ENCODE measurements at regions not wholly inside any gene's neighbourhood (a gene's known extent, or its start where the extent isn't known, plus 50 kb on each side); places are given as distances from the start of the nearest gene placed in this dataset.
"Not testable (repeated sequence)": the region's sequence is repeated elsewhere in the genome, so short reads cannot be mapped to it uniquely, and the experiment has no call there.

DNA sequence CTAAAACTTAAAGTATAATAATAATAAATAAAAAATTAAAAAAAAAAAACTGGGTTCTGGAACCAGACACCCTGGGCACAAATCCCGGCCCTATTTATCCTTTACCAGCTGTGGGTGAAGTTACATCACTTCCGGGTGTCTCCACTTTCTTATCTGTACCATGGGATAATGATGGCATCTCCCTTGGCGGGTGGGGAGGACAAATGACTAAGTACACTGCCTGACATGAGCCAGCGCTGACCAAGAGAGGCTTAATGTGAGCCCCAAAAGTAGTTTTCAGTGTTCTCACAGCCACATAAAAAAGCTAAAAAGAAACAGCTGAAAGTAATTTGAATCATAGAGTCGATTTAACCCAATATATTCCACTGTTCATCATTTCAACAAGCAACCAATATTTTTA is 424.9 kb downstream of the SOX9 start:
- no peak for DNase-seq (ENCODE audit: low read depth, low spot score)

DNA sequence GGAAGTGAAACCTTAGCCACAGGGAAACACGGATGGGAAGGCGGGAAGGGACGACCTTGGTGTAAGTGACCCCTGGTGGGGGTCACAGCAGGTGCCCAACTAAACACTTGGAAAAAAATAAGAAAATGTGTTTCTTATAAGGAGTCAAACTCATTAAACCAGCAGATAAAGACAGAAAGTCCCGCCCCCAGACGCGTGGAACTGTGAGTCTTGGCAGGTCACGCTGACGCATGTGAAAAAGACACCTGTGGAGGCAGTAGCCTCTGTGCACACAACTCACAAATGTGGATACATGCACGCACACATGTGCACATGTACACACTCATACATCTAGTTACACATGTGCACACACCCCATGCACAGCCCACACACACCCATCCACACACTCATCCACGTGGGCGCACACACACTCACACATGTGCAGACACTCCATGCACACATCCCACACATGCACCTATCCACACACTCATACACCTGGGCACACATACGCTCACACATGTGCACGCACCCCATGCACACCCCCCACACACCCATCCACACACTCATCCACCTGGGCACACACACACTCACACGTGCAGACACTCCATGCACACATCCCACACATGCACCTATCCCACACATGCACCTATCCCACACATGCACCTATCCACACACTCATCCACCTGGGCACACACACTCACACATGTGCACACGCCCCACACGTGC is 432.4 kb downstream of the SOX9 start:
- no peak for DNase-seq (ENCODE audit: low read depth, low spot score)

DNA sequence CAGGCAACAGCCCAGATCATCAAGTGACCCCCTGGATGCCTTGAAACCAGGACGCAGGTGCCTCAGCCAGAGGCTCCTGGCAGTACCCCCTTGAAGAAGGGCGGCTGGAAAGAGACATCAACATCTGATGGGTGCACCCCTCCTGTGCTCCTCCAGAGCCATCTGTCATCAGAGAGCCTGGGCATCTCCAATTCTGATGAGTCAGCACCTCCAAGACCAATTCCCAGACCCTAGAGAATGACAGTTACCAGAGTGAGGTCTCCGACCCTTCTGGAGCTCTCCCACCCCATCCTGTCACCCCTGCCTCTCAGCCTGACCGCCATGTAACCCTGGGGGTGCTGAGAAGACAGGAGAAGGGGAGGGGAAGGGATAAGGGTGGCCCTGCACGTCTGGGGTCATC is 433.7 kb downstream of the SOX9 start:
- no peak for DNase-seq (ENCODE audit: low read depth, low spot score)

DNA sequence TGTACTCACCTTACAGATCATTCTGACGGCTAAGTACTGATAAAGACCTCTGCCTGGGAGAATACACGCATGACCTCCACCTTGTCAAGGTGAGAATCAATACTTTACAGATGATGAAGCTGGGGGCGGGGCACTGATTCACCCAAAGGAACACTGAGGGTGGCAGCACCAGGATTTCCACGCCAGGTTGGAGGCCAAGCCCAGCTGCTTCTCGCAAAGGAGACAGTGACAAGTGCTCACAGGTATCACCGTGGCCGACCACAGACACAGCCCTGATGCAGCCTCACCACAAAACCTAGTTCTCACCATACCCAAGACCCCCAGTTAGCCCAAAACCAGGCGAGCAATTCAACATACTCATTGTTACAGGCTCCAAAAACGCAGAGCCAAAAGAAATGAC is 434.2 kb downstream of the SOX9 start:
- no peak for DNase-seq (ENCODE audit: low read depth, low spot score)

DNA sequence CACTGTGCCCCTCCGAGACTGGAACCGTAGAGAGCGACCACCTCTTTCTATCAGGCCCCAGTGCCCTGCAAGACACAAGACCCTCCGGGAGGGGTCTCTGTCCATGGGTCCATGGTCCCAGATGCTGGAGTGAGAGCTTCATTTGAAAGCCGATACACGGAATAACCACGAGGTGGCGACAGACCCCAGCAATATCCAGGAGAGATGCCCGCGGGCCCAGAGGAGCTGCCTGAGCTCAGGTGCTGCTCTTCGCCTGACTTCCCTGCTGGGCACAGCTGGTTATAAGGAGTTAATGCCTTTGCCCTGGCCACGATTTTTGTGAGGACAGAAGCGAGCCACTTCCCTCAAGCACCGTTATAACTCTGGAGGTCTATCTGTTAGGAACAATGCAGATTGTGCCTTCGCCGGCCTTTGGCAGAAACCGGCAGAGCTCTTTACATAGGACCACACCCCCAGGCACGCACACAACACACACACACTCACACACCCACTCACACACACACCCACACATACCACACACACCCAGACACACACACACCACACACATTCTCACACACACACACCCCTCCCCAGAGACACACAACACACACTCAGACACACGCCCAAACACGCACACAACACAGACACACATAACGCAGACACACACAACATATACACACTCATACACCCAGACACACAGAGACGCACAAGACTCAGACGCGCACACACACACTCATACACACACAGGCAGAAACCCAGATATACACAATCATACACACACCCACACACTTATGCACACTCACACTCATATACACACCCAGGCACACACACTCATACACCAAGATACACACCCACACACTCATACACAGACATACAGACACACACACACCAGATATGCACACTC is 436.4 kb downstream of the SOX9 start:
- no peak for DNase-seq (ENCODE audit: low read depth, low spot score)

DNA sequence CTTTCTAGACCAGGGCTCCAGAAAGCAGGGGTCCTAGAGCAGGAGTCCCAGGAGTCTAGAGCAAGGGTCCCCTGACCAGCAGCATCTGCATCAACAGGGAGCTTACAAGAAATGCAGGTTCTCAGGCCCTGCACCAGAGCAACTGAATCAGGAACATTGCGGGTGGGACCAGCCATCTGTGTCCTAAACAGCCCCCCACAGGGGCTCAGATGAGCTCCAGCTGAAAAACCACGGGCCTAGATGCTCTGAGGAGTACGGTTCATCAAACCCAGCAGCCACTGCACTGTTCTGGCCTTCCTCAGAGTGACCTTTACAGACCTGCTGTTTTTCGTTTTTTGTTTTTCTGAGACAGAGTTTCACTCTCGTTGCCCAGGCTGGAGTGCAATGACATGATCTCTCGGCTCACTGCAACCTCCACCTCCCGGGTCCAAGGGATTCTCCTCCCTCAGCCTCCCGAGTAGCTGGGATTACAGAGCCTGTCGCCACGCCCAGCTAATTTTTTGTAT is 438.2 kb downstream of the SOX9 start:
- no peak for DNase-seq (ENCODE audit: low read depth, low spot score)

DNA sequence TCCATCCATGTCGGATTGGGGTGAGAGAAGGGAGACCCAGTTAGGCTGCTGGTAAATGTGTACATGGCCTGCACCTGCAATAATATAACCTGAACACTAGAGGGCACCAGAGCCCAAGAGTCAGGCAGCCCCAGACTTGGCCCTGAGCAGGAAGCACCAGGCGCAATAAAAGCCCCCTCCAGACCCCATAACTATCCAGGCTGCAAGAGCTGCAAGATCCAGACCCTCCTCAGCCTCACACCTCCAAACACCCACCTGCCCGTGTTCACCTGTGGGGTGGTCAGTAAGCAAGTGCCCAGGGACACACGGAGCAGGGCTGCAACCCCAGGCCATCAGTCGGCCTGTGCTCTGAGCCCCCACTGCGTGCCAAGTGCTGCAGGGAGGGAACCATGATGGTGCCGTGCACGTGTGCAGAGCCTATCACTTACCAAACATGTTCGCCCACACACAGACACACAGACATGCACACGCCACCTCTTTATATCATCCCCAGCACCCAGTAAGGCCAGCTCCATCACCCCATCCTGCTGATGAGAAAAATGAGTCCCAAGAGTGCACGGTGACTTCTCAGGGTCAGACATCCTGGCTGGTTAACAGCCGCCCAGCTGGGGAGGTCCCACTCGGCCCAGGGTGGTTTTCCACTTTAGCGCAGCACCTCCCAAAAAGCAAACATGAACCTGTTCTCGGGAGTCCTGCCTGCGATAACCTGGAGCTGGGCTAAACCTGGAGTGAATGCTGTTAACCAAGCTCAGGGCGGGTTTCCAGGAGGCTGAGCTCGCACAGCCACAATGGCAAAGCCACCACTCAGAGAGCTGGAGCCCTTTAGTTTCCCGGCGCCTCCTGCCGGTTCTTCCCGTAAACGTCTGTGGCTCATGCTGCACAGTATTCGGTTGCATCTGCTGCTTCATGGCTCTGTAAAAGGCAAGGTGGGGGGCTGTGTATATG is 439.8 kb downstream of the SOX9 start:
- DNase-seq (ENCODE audit: low read depth, low spot score) = no peak

DNA sequence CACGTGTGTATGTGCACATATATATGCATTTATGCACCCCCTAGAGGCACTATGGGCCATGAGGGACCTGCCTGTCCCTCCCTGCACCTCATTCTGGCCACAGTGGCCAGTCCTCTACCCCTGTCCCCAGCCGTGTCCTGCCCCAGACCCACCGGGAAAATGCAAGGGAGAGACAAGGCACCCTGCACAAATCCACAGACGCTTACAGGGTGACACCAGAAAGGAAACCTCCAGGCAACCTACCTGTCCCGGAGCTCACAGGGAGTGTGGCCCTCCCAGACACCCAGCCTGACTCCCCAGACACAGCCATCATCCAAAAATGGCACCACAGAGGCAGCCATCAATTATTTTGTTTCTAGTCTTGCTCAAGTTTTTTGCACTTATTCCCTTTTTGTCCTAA is 440.4 kb downstream of the SOX9 start:
- no peak for DNase-seq (ENCODE audit: low read depth, low spot score)

DNA sequence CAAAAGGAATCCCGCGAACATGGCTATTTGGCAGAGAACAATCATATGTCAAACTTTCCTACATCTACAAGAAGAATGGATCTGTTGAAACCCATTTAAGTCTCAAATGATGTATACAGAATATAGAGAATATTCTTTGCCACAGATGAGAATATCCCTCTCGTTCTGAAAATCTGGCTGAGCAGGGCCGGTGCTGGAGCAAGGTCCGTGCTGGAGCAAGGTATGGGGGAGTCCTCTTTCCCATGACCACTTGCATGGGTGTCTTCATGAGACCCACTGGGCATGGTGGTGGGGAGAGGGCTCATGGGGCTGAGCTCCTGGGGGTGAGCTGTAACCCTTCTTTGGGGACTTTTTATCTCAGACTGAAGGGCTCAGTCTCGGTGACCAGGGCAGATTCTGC is 440.9 kb downstream of the SOX9 start:
- DNase-seq (ENCODE audit: low read depth, low spot score) = no peak

DNA sequence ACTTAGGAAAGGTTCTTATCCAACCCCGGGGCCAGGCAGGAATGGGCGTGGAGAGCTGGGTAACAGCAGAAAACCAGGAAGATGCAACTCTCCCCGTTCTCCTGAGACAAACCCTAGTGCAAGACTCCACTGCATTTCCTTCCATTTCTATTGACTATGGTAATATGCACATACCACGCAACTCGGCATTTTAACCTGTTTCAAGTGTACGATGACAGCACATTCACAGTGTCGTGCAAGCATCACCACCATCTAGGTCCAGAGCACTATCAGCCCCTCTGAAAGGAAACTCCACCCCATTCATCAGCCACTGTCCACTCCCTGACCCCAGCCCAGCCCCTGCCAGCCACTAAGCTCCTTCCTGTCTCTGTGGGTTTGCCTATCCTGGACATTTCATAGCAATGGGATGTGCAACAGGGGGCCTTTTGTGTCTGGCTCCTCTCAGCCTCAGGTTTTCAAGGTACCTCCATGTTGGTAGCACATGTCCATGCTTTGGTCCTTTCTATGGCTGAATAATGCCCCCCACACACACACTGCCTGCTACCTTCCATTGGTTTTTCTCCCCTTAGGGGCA is 441.9 kb downstream of the SOX9 start:
- no peak for DNase-seq (ENCODE audit: low read depth, low spot score)

DNA sequence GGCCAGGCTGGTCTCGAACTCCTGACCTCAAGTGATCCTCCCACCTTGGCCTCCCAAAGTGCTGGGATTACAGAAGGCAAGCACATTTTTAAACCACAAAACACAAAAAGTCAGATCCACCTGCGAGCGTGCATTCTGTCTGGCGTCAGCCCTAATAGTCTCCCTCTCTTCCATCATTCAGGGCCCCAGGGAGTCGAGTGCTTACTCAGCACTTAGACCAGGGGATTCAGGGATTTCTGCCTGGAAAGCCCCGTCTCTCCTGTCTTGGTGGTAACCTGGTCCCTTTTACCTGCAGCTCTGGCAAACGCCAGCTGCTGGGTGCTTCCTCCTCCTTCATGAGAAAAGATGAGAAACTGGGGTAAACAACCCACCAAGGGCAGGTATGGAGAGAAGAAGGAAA is 443.1 kb downstream of the SOX9 start:
- no peak for DNase-seq (ENCODE audit: low read depth, low spot score)

DNA sequence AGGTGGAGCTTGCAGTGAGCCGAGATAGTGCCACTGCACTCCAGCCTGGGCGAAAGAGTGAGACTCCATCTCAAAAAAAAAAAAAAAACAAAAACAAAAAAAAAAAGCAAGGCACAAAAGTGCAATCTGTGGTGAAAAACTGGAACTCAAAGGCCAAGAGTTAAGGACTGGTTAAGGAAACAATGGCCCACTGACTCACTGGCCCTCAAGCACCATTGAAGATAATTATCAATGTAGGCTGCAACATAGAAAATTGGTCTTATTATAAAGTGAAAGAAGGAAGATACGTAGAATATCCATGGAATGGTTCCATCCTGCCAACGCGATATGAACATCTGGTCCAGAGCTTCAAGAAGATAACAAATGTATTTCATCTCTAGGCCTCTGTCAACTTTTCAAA is 444.2 kb downstream of the SOX9 start:
- DNase-seq (ENCODE audit: low read depth, low spot score) = no peak

DNA sequence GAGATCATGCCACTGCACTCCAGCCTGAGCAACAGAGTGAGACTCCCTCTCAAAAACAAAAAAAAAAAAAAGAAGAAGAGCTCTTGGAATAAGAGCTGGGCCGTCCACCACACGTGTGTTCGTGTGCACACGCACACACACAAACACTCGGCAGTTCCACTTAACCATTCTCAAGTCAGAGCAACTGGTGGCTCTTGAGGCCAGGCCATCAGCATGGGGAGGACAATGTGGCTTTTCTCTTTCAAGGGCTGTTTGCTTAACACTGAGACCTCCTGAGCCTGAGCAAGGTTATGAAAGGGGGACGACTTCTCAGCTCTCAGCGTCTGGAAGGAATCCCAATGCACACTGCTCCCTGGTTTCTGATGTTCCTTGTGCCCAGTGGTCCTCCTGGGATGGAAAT is 444.9 kb downstream of the SOX9 start:
- no peak for DNase-seq (ENCODE audit: low read depth, low spot score)

DNA sequence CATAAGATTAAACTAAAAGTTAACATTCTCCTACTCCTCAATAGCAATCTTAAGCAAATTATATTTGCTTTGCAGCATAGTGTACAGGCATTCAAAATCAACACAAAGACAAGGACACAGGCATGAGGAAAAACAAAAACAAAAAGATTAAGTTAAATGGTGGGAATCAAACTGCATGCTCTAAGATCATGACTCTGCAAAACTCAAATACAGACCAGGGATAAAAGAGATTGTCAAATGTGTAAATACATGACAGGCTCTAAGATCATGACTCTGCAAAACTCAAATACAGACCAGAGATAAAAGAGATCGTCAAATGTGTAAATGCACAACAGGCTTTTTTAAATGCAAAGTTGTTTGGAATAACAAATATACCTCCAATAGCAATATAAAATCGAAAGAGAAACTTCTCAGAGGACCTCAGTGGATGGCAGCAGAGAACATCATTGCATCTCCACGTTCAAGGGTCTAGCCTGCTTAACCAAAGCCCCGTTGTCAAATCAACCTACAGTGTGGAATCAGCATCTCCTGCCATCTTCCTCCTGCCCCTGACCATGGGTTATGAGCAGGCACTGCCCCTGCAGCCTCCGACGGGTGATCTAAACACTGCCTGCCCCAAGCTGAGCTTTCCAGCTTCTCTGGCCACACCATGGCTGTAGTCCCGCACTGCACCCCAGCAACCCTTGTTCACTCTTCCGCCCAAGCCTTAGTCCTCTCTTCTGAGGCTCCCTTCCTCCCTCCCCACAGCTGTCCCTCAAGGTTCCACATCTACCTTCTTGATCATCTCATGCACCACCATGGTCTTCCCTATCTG is 446.1 kb downstream of the SOX9 start:
- DNase-seq (ENCODE audit: low read depth, low spot score) = no peak

DNA sequence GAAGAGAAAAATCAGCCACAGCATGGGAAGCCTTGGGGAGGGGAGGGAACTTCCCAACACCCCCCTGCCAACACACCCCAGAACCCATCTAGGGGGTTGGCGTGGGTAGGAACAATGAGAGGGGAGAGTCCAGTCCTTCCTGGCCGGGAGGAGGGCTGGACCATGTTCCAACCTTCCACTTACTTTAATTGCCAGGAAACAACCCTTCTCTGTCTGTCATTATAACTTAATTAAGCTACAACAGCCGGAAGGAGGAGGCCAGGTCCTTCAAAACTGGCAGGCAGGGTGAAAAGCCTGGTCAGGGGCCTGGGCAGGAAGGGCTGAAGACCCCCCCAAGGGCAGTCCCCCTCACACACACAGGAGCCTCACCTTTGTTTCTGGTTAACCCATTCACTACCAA is 447.0 kb downstream of the SOX9 start:
- DNase-seq (ENCODE audit: low read depth, low spot score) = no peak

DNA sequence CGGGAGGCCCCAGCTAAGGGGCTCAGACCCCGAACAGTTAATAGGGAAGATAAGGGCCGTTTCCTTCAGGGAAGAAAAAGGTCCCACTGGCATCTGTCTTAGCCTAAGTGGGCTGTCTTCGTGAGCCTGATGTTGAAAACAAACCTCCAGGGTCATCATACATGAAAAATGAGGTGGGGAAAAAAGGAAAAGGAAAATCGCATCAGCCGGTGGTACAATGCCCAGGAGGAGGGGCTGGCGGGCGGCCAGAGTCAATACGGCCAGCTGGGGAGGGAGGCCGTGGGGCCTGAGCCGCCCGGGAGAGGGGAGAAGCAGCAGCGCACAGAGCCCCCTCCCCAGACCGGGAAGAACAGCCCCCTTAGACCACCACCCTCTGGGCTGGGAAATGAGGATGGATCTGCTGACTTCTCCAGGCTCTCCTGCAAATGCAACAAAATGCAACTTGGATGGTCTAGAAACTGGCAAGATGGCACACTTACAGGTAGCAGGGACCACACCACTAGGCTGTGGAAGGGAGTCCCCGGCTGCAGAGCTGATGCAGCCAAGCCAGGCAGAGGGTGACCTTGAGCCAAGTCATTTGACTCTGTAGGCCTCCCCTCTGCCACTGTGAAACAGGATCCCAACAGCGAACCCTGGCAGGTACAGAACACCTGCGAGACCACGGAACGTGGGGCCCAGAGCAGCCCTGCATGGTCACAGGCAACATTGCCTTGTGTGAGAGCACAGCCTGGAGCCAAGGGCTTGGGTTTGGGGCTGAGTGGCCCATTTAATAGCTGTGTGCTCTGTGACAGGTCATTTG is 448.5 kb downstream of the SOX9 start:
- DNase-seq (ENCODE audit: low read depth, low spot score) = no peak

DNA sequence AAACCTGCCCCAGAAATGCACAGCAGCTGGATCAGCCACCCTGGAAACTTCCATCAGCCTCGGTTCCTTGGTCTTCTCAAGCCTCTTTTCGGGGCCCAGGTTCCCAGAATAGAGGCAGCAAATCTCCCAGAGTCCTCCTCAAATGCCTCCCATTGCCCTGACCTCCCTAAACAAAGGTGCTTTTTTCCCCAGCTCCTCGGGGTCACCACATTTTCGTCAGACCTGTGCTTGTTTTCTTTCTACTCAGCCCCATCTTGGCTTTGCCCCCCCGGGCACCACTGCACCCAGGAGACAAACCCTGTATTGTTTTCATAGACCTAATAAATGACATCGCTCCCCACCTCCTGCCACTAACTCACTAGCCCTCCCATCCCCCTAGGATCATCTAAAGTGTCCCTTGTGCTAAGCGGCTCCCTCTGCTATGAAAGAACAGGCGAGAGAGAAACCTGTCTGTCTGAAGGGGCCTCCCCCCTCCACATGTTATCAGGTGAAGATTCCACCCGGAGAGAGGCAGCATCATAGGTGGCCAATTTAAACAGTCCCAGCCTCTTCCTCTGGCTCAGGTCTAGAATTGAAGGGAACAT is 451.1 kb downstream of the SOX9 start:
- DNase-seq (ENCODE audit: low read depth, low spot score) = no peak

DNA sequence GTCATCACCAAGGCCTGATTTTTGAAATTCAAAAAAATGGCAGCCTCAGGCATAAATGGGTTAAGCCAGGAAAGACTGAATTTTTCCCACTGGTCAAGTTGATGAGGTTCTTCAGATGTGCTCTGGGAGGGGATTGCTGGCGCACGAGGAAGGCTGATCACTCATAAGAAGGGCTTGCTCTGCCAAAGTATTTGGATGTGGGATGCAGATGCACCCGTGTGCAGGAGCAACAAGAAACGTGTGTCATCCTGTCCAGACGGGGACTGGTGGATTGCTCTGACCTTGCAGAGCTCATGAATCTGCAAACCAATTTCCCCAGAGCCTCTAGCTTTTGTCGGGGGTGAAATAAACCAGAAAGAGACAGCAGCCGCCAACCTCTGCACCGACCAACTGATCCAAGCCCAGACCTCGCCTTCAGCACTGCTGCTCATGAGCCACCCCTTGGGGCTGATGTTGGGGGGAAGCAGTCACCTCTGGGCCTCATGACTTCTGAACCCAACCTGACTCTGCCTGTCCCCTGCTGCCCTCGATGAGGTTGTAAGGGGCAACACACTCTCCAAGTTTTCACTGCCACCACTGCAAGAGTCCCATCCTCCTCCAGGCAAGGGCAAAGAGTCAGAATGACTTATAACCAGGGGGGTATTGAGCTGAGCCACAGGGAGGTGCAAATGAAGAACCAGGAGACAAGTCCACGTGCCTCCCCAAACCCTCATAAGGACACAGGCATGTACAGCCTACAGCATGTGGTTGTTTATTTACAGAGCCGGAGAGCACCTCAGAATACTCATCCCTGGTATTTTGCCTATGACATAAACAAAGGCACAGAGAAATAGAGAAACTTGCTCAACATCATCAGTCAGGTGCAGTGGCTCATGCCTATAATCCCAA is 452.0 kb downstream of the SOX9 start:
- DNase-seq (ENCODE audit: low read depth, low spot score) = no peak

DNA sequence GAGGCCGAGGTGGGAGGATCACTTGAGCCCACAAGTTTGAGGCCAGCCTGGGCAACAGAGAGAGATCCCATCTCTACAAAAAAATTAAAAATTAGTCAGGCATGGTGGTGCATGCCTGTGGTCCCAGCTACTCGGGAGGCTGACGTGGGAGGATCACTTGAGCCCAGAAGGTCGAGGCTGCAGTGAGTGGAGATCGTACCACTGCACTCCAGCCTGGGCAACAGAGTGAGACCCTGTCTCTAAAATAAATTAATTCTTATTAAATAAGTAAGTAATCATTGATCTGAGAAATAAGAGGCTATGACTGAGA is 452.6 kb downstream of the SOX9 start:
- DNase-seq (ENCODE audit: low read depth, low spot score) = not testable (repeated sequence)
